ENCODE measurements at regions not wholly inside any gene's neighbourhood (a gene's known extent, or its start where the extent isn't known, plus 50 kb on each side); places are given as distances from the start of the nearest gene placed in this dataset.

GRCh38 chr5:72559866-72560766 is 52.9 kb upstream of the ZNF366 start:
- TF ChIP-seq, protein P1, sequence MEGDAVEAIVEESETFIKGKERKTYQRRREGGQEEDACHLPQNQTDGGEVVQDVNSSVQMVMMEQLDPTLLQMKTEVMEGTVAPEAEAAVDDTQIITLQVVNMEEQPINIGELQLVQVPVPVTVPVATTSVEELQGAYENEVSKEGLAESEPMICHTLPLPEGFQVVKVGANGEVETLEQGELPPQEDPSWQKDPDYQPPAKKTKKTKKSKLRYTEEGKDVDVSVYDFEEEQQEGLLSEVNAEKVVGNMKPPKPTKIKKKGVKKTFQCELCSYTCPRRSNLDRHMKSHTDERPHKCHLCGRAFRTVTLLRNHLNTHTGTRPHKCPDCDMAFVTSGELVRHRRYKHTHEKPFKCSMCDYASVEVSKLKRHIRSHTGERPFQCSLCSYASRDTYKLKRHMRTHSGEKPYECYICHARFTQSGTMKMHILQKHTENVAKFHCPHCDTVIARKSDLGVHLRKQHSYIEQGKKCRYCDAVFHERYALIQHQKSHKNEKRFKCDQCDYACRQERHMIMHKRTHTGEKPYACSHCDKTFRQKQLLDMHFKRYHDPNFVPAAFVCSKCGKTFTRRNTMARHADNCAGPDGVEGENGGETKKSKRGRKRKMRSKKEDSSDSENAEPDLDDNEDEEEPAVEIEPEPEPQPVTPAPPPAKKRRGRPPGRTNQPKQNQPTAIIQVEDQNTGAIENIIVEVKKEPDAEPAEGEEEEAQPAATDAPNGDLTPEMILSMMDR (IDR thresholded peaks at IDR 0.05): no peak
- no peak for TF ChIP-seq POLR2A (IDR thresholded peaks at IDR 0.05)
